K562 (cell line): ENCODE measurements at regions not wholly inside any gene's neighbourhood (a gene's known extent, or its start where the extent isn't known, plus 50 kb on each side); places are given as distances from the start of the nearest gene placed in this dataset.

Experiments used
- ATAC-seq: fragments of 200-7000 bp; cut with Tn5 transposase; 3 replicates; pipeline ENCODE4 v1.9.1; 2020; ENCODE audit warnings: moderate library complexity
- BruUV-seq: library from RNA; stranded (reverse); fragments of 400-500 nt; replicated peaks from 2 replicates; lab custom pipeline; 2021; lab: Mats Ljungman, UMichigan
- CTCF ChIA-PET: fragments of 300-600 bp; formaldehyde crosslinking; extraction: SDS; loops from one replicate; lab custom pipeline; 2021; ENCODE audit warnings: low intra/inter-chr PET ratio; lab: Yijun Ruan, JAX
- POLR2A ChIA-PET: fragments of 300-600, 350-650 bp; sonication (Branson Sonifier 250); formaldehyde crosslinking; extraction: SDS; loops from one replicate; lab custom pipeline; 2021; ENCODE audit warnings: antibody characterized with exemption, inconsistent platforms; lab: Yijun Ruan, JAX
- DNase-seq, 4 experiments: peaks; one replicate each; pipeline versions ENCODE4 v3.0.0 to v3.0.0-alpha.2; 2011 to 2018; ENCODE audit warnings: low spot score in 3 of 4, mixed read lengths in 3 of 4; ENCODE audit errors: extremely low read depth in 1 of 4
- FAIRE-seq: peaks from 2 replicates; lab custom pipeline; 2011; peaks lifted over from hg19 to GRCh38; lab: Jason Lieb, UNC
- H2AFZ ChIP-seq: 2 replicates; pipeline ENCODE4 v1.6.0; 2011; ENCODE audit warnings: low read depth, low read length, control low read depth, inconsistent platforms
- H3K27ac ChIP-seq: fragments of 200-600 bp; 3 replicates; pipeline ENCODE4 v1.8.0; 2011; ENCODE audit warnings: low read depth, mild to moderate bottlenecking, control low read depth, inconsistent platforms, low read length, moderate library complexity, mixed read lengths; ENCODE audit errors: extremely low read depth
- H3K27me3 ChIP-seq, 2 experiments: fragments of 300-600 bp in 1 of 2; 2 replicates in 1 of 2; 3 replicates in 1 of 2; pipeline versions ENCODE4 v1.6.0 to v1.8.0; 2011; ENCODE audit warnings: inconsistent platforms in 2 of 2, low read length in 2 of 2, mild to moderate bottlenecking in 1 of 2, mixed read lengths in 1 of 2, moderate library complexity in 1 of 2; ENCODE audit not compliant: control insufficient read depth in 2 of 2, insufficient read depth in 2 of 2
- H3K36me3 ChIP-seq: fragments of 300-600 bp; 3 replicates; pipeline ENCODE4 v1.8.0; 2011; ENCODE audit warnings: mild to moderate bottlenecking, low read length, inconsistent platforms; ENCODE audit not compliant: control insufficient read depth, insufficient read depth
- H3K4me1 ChIP-seq, 2 experiments: fragments of 200-600 bp in 1 of 2; replicated peaks in 1 of 2; 2 replicates in 1 of 2; 3 replicates in 1 of 2; pipeline versions ENCODE4 v1.5.1 to v1.8.0; 2011; ENCODE audit warnings: inconsistent platforms in 2 of 2, low read length in 2 of 2, mild to moderate bottlenecking in 1 of 2, mixed read lengths in 1 of 2, moderate library complexity in 1 of 2; ENCODE audit not compliant: control insufficient read depth in 2 of 2, insufficient read depth in 2 of 2
- H3K4me2 ChIP-seq: 2 replicates; pipeline ENCODE4 v1.6.1; 2011; ENCODE audit warnings: low read length, control low read depth, inconsistent platforms, mixed read lengths; ENCODE audit not compliant: insufficient read depth
- H3K4me3 ChIP-seq: fragments of 200-600 bp; sonication (generic), shearing (Covaris generic); 2 replicates; pipeline ENCODE4 v1.5.1; 2016; ENCODE audit warnings: control low read depth, inconsistent platforms
- H3K79me2 ChIP-seq: fragments of 200-600 bp; 3 replicates; pipeline ENCODE4 v1.8.0; 2011; ENCODE audit warnings: low read length, inconsistent platforms; ENCODE audit not compliant: control insufficient read depth, insufficient read depth
- H3K9ac ChIP-seq, 2 experiments: 2 replicates each; pipeline versions ENCODE4 v1.6.0 to v1.6.1; 2011; ENCODE audit warnings: low read depth in 2 of 2, low read length in 2 of 2, control low read depth in 1 of 2, inconsistent platforms in 1 of 2, mild to moderate bottlenecking in 1 of 2, mixed read lengths in 1 of 2; ENCODE audit not compliant: insufficient read depth in 1 of 2
- H3K9me1 ChIP-seq: one replicate; pipeline ENCODE4 v1.6.0; 2011; ENCODE audit warnings: inconsistent platforms, mild to moderate bottlenecking, low read length, moderate library complexity; ENCODE audit not compliant: control insufficient read depth, insufficient read depth
- H3K9me3 ChIP-seq: replicated peaks from 2 replicates; pipeline ENCODE4 v1.5.1; 2011; ENCODE audit warnings: low read depth, low read length, inconsistent platforms; ENCODE audit not compliant: control insufficient read depth, insufficient read depth
- H4K20me1 ChIP-seq: replicated peaks from 2 replicates; pipeline ENCODE4 v1.6.1; 2011; ENCODE audit warnings: low read length, inconsistent platforms, mixed read lengths; ENCODE audit not compliant: control insufficient read depth, insufficient read depth
- BMI1 ChIP-seq: fragments of 150-350 bp; IDR thresholded peaks from 2 replicates; pipeline ENCODE4 v1.6.1; 2014; ENCODE audit warnings: low read length
- E2F5 ChIP-seq: sonication (generic); formaldehyde crosslinking; IDR thresholded peaks from 2 replicates; pipeline ENCODE4 v1.8.0; 2022; ENCODE audit warnings: mild to moderate bottlenecking, missing genetic modification reagents
- ESRRB ChIP-seq: fragments of 250-450 bp; sonication (Bioruptor Pico); IDR thresholded peaks from 2 replicates; pipeline ENCODE4 v1.5.0; 2020; ENCODE audit warnings: mild to moderate bottlenecking, moderate library complexity, borderline replicate concordance
- SAP30 ChIP-seq: fragments of 200-600 bp; sonication (generic); IDR thresholded peaks from 2 replicates; pipeline ENCODE4 v1.6.1; 2012; ENCODE audit warnings: borderline replicate concordance, low read depth, mild to moderate bottlenecking, moderate library complexity, low read length, control low read depth, inconsistent platforms; ENCODE audit not compliant: insufficient read depth, poor library complexity, severe bottlenecking
- SRSF7 ChIP-seq: fragments of 200-400 bp; formaldehyde crosslinking; optimal IDR thresholded peaks from 2 replicates; pipeline ENCODE3; 2017; ENCODE audit warnings: mild to moderate bottlenecking, low read depth, low read length
- TAF7 ChIP-seq: fragments of 450-650 bp; IDR thresholded peaks from 2 replicates; pipeline ENCODE4 v1.6.1; 2016; ENCODE audit warnings: missing genetic modification characterization, missing compliant biosample characterization
- ZNF239 ChIP-seq: fragments of 250-450 bp; sonication (Bioruptor Pico); IDR thresholded peaks from 2 replicates; pipeline ENCODE4 v1.4.0; 2020; ENCODE audit warnings: mild to moderate bottlenecking
- ZNF395 ChIP-seq: fragments of 200-800 bp; sonication (Bioruptor generic); IDR thresholded peaks from 2 replicates; pipeline ENCODE4 v1.6.1; 2017; ENCODE audit warnings: missing genetic modification characterization, missing compliant biosample characterization
- ZZZ3 ChIP-seq: fragments of 450-650 bp; IDR thresholded peaks from 2 replicates; pipeline ENCODE4 v1.6.1; 2016; ENCODE audit warnings: antibody characterized with exemption, mild to moderate bottlenecking, moderate library complexity
- WGBS: fragments of 100-300 bp; shearing (Covaris generic); methylation state at CpG from one replicate; pipeline ENCODE4 v1.1.6; 2016; ENCODE audit warnings: low coverage, mixed read lengths; ENCODE audit not compliant: insufficient coverage; ENCODE audit errors: missing lambda C conversion rate; 5-methylcytosine and 5-hydroxymethylcytosine counted together
- in situ Hi-C: fragments of 300-500 bp; cut with MboI; formaldehyde crosslinking; loops from 4 replicates; pipeline ENCODE4 v1.15.0; 2018; ENCODE audit warnings: inconsistent platforms, mixed read lengths
- intact Hi-C: fragments of 100-400 bp; cut with micrococcal nuclease; formaldehyde crosslinking; loops from 2 replicates; pipeline ENCODE4 v1.14.2; 2022
- TF ChIP-seq, protein P1 (sequence below): sonication (generic); formaldehyde crosslinking; IDR thresholded peaks from 2 replicates; pipeline ENCODE4 v1.8.1; 2022; ENCODE audit warnings: missing genetic modification reagents
- TF ChIP-seq, protein P2 (sequence below): sonication (generic); formaldehyde crosslinking; IDR thresholded peaks from 2 replicates; pipeline ENCODE4 v1.8.1; 2023; ENCODE audit warnings: mild to moderate bottlenecking, missing genetic modification reagents

DNA sequence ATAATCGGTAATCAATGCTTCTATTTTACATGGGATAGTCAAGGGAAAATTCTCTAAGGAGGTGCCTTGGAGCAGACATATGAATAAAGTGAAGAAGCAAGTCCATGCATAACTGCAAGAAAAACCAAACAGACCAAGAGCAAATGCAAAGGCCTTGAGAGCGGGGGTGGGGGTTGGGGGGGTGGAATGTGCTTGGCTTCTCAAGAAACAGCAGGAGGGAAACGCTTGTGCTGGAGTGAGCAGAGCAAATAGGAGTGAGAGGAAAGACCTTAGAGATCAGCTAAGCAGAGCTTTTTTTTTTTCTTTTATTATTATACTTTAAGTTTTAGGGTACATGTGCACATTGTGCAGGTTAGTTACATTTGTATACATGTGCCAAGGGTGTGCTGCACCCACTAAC is 260.8 kb downstream of the ARPP21 start:
- intact Hi-C loops = no loop called here
- WGBS = 2% methylated on average over 3 of the region's 3 CpGs

More for the DNA sequence above, 260.8 kb downstream of the ARPP21 start:
- in situ Hi-C loops = no loop called here
- Histone ChIP-seq H3K9me1 (no peaks in the 10 kb centered on the region), H3K4me1 (no peaks in the 10 kb centered on the region), H3K9me3 (no peaks in the 10 kb centered on the region), H2AFZ (no peak overlapping the region), H3K27ac (no peak overlapping the region), H4K20me1 (no peaks in the 10 kb centered on the region), H3K79me2 (no peaks in the 10 kb centered on the region), H3K27me3 (no peaks in the 10 kb centered on the region), H3K9ac (no peak overlapping the region), H3K4me3 (no peak overlapping the region), H3K36me3 (no peaks in the 10 kb centered on the region), H3K4me2 (no peak overlapping the region)
- ChIA-PET CTCF (no interaction called here), POLR2A (no interaction called here)
- TF ChIP-seq ESRRB (CRISPR knock-in tag) (no peak), SRSF7 (no peak), BMI1 (no peak), E2F5 (CRISPR knock-in tag) (no peak), SAP30 (no peak), ZNF395 (CRISPR knock-in tag) (no peak), ZNF239 (CRISPR knock-in tag) (no peak), ZZZ3 (no peak), TAF7 (tag) (no peak)
- TF ChIP-seq, protein P1, sequence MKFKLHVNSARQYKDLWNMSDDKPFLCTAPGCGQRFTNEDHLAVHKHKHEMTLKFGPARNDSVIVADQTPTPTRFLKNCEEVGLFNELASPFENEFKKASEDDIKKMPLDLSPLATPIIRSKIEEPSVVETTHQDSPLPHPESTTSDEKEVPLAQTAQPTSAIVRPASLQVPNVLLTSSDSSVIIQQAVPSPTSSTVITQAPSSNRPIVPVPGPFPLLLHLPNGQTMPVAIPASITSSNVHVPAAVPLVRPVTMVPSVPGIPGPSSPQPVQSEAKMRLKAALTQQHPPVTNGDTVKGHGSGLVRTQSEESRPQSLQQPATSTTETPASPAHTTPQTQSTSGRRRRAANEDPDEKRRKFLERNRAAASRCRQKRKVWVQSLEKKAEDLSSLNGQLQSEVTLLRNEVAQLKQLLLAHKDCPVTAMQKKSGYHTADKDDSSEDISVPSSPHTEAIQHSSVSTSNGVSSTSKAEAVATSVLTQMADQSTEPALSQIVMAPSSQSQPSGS (CRISPR knock-in tag) = no peak
- TF ChIP-seq, protein P2, sequence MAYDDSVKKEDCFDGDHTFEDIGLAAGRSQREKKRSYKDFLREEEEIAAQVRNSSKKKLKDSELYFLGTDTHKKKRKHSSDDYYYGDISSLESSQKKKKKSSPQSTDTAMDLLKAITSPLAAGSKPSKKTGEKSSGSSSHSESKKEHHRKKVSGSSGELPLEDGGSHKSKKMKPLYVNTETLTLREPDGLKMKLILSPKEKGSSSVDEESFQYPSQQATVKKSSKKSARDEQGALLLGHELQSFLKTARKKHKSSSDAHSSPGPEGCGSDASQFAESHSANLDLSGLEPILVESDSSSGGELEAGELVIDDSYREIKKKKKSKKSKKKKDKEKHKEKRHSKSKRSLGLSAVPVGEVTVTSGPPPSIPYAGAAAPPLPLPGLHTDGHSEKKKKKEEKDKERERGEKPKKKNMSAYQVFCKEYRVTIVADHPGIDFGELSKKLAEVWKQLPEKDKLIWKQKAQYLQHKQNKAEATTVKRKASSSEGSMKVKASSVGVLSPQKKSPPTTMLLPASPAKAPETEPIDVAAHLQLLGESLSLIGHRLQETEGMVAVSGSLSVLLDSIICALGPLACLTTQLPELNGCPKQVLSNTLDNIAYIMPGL (CRISPR knock-in tag) = no peak
- no peak for ATAC-seq
- DNase-seq = no peak
- FAIRE-seq = no peak
- BruUV-seq = no TSS peak
